Smooth muscle cell (in vitro differentiated cells): ENCODE measurements at regions not wholly inside any gene's neighbourhood (a gene's known extent, or its start where the extent isn't known, plus 50 kb on each side); places are given as distances from the start of the nearest gene placed in this dataset.
"Not testable (repeated sequence)": the region's sequence is repeated elsewhere in the genome, so short reads cannot be mapped to it uniquely, and the experiment has no call there.

ENCODE experiments used
- DNase-seq: peaks from one replicate; lab custom pipeline; 2025; ENCODE audit not compliant: unreplicated experiment; lab: John Stamatoyannopoulos, UW
- H2AFZ ChIP-seq: fragments of 200-600 bp; sonication (generic); 2 replicates; pipeline ENCODE4 v1.6.0; 2016; ENCODE audit warnings: antibody characterized with exemption, low read depth, mild to moderate bottlenecking
- H3F3A ChIP-seq: fragments of 200-600 bp; sonication (generic); 2 replicates; pipeline ENCODE4 v1.6.0; 2017; ENCODE audit warnings: antibody characterized with exemption, low read depth
- H3K27ac ChIP-seq: fragments of 200-600 bp; sonication (generic); 2 replicates; pipeline ENCODE4 v1.5.1; 2016; ENCODE audit warnings: low read depth, mild to moderate bottlenecking
- H3K27me3 ChIP-seq: fragments of 200-600 bp; sonication (generic); 2 replicates; pipeline ENCODE4 v1.6.1; 2016; ENCODE audit warnings: low read depth, mild to moderate bottlenecking
- H3K36me3 ChIP-seq: fragments of 200-600 bp; sonication (generic); 2 replicates; pipeline ENCODE4 v1.5.1; 2016; ENCODE audit warnings: low read depth
- H3K4me1 ChIP-seq: fragments of 200-600 bp; sonication (generic); 2 replicates; pipeline ENCODE4 v1.5.1; 2016; ENCODE audit warnings: low read depth
- H3K4me2 ChIP-seq: fragments of 200-600 bp; sonication (generic); 2 replicates; pipeline ENCODE4 v1.6.0; 2016; ENCODE audit warnings: mild to moderate bottlenecking
- H3K4me3 ChIP-seq: fragments of 200-600 bp; sonication (generic); 2 replicates; pipeline ENCODE4 v1.5.1; 2016; ENCODE audit warnings: mild to moderate bottlenecking
- H3K79me2 ChIP-seq: fragments of 200-600 bp; sonication (generic); 2 replicates; pipeline ENCODE4 v1.6.0; 2016; ENCODE audit warnings: low read depth, mild to moderate bottlenecking
- H3K9ac ChIP-seq: fragments of 200-600 bp; sonication (generic); 2 replicates; pipeline ENCODE4 v1.6.0; 2016; ENCODE audit warnings: low read depth
- H3K9me3 ChIP-seq: fragments of 200-600 bp; sonication (generic); replicated peaks from 2 replicates; pipeline ENCODE4 v1.5.1; 2016; ENCODE audit warnings: low read depth
- H4K20me1 ChIP-seq: fragments of 200-600 bp; sonication (generic); 2 replicates; pipeline ENCODE4 v1.6.0; 2016; ENCODE audit warnings: low read depth
- CTCF ChIP-seq: fragments of 200-600 bp; sonication (generic); IDR thresholded peaks from 2 replicates; pipeline ENCODE4 v1.5.1; 2017; ENCODE audit warnings: borderline replicate concordance, mild to moderate bottlenecking, antibody characterized with exemption; ENCODE audit not compliant: insufficient read depth, poor library complexity, severe bottlenecking
- WGBS: methylation state at CpG from one replicate; pipeline ENCODE4 v1.1.7; 2016; ENCODE audit warnings: low lambda C conversion rate; 5-methylcytosine and 5-hydroxymethylcytosine counted together

- H3K27ac ChIP-seq: no peak overlapping the region
- no peaks in the 10 kb centered on the region for H4K20me1 ChIP-seq
- WGBS: 81% methylated on average over 3 of the region's 3 CpGs
- H3K9ac ChIP-seq: no peak overlapping the region
- no peak overlapping the region for H2AFZ ChIP-seq
- H3F3A ChIP-seq: no peaks in the 10 kb centered on the region
- H3K27me3 ChIP-seq: no peaks in the 10 kb centered on the region
- TF ChIP-seq CTCF: no peak
- no peak overlapping the region for H3K4me3 ChIP-seq
- H3K9me3 ChIP-seq: no peaks in the 10 kb centered on the region
- no peak for DNase-seq
- H3K4me2 ChIP-seq: no peak overlapping the region
- no peaks in the 10 kb centered on the region for H3K36me3 ChIP-seq
- H3K4me1 ChIP-seq: peaks cover 4% of the 10 kb centered on the region
- H3K79me2 ChIP-seq: no peaks in the 10 kb centered on the region
Observed at GRCh38 chr4:14920237-14920636, 82.0 kb upstream of the CPEB2 start.

GRCh38 chr4:14920759-14921320, 81.4 kb upstream of the CPEB2 start:
- Histone ChIP-seq H3K27me3 (no peaks in the 10 kb centered on the region), H3K9me3 (no peaks in the 10 kb centered on the region)

GRCh38 chr4:14921781-14922180, 80.5 kb upstream of the CPEB2 start:
- H3F3A ChIP-seq, H3K9ac ChIP-seq, H3K27me3 ChIP-seq, H4K20me1 ChIP-seq, H3K4me1 ChIP-seq, H3K79me2 ChIP-seq, H3K9me3 ChIP-seq, H3K4me3 ChIP-seq, H2AFZ ChIP-seq, H3K27ac ChIP-seq, DNase-seq, H3K36me3 ChIP-seq, H3K4me2 ChIP-seq: not testable (repeated sequence)
- WGBS: 83% methylated on average over 2 of the region's 2 CpGs

More at GRCh38 chr4:14920759-14921320, 81.4 kb upstream of the CPEB2 start:
- H3K9ac ChIP-seq: no peak overlapping the region
- no peaks in the 10 kb centered on the region for H4K20me1 ChIP-seq
- no peaks in the 10 kb centered on the region for H3K79me2 ChIP-seq
- no peak overlapping the region for H3K4me2 ChIP-seq
- H3F3A ChIP-seq: no peaks in the 10 kb centered on the region
- peaks cover 4% of the 10 kb centered on the region for H3K4me1 ChIP-seq
- DNase-seq: no peak
- no peak overlapping the region for H3K27ac ChIP-seq
- no peaks in the 10 kb centered on the region for H3K36me3 ChIP-seq
- no peak overlapping the region for H2AFZ ChIP-seq
- WGBS: 97% methylated on average over 3 of the region's 3 CpGs
- no peak for TF ChIP-seq CTCF
- no peak overlapping the region for H3K4me3 ChIP-seq

GRCh38 chr4:14924076-14924811, 78.0 kb upstream of the CPEB2 start:
- no peak overlapping the region for H2AFZ ChIP-seq
- no peak for TF ChIP-seq CTCF
- no peak overlapping the region for H3K4me3 ChIP-seq
- no peaks in the 10 kb centered on the region for H3K36me3 ChIP-seq
- H3K4me2 ChIP-seq: no peak overlapping the region
- 96% methylated on average over 3 of the region's 3 CpGs for WGBS
- no peaks in the 10 kb centered on the region for H4K20me1 ChIP-seq
- H3K79me2 ChIP-seq: no peaks in the 10 kb centered on the region
- H3K27me3 ChIP-seq: no peaks in the 10 kb centered on the region
- peaks cover 3% of the 10 kb centered on the region for H3K4me1 ChIP-seq
- H3F3A ChIP-seq: no peaks in the 10 kb centered on the region
- H3K9ac ChIP-seq: no peak overlapping the region
- H3K9me3 ChIP-seq: no peaks in the 10 kb centered on the region
- DNase-seq: no peak
- H3K27ac ChIP-seq: peak overlapping the region; percentile 52
